Large intestine (tissue), 3 donors: ENCODE measurements at regions not wholly inside any gene's neighbourhood (a gene's known extent, or its start where the extent isn't known, plus 50 kb on each side); places are given as distances from the start of the nearest gene placed in this dataset.

Experiments used
- DNase-seq, 2 donors: peaks; one replicate each; pipeline versions ENCODE4 v3.0.0 to v3.0.0-alpha.2; 2013
- H3K27ac ChIP-seq: one replicate; pipeline ENCODE4 v1.5.1; 2013; ENCODE audit warnings: low read length
- H3K27me3 ChIP-seq: 2 replicates; pipeline ENCODE4 v1.6.1; 2013; ENCODE audit warnings: low read length; ENCODE audit not compliant: control insufficient read depth, insufficient read depth
- H3K36me3 ChIP-seq: 2 replicates; pipeline ENCODE4 v1.6.1; 2013; ENCODE audit warnings: low read length; ENCODE audit not compliant: control insufficient read depth, insufficient read depth
- H3K4me1 ChIP-seq: one replicate; pipeline ENCODE4 v1.6.1; 2013; ENCODE audit warnings: low read length; ENCODE audit not compliant: control insufficient read depth, insufficient read depth
- H3K4me3 ChIP-seq: one replicate; pipeline ENCODE4 v1.5.1; 2013; ENCODE audit warnings: low read length
- H3K9me3 ChIP-seq: one replicate; pipeline ENCODE4 v1.6.1; 2013; ENCODE audit warnings: mild to moderate bottlenecking, low read depth, low read length, moderate library complexity; ENCODE audit not compliant: control insufficient read depth
- WGBS: methylation state at CpG from one replicate; pipeline ENCODE4 v1.1.5; 2013; ENCODE audit warnings: low lambda C conversion rate; ENCODE audit not compliant: insufficient coverage; 5-methylcytosine and 5-hydroxymethylcytosine counted together

GRCh38 chr2:6657855-6658254 lies 207.9 kb downstream of the CMPK2 start:
- Histone ChIP-seq H3K36me3 (no peaks in the 10 kb centered on the region), H3K4me1 (no peaks in the 10 kb centered on the region), H3K27me3 (no peaks in the 10 kb centered on the region), H3K9me3 (no peaks in the 10 kb centered on the region), H3K27ac (no peak overlapping the region), H3K4me3 (no peak overlapping the region)
- 100% methylated on average over 1 of the region's 5 CpGs for WGBS
- DNase-seq: no peak

- Histone ChIP-seq H3K27me3 (no peaks in the 10 kb centered on the region), H3K36me3 (no peaks in the 10 kb centered on the region), H3K27ac (no peak overlapping the region), H3K4me1 (no peaks in the 10 kb centered on the region), H3K9me3 (no peaks in the 10 kb centered on the region), H3K4me3 (no peak overlapping the region)
- 68% methylated on average over 3 of the region's 7 CpGs for WGBS
- DNase-seq: no peak
These were observed 201.2 kb downstream of the CMPK2 start for GRCh38 chr2:6664332-6665061.

GRCh38 chr2:6665093-6666045 lies 200.3 kb downstream of the CMPK2 start:
- Histone ChIP-seq H3K4me1 (no peaks in the 10 kb centered on the region), H3K27me3 (no peaks in the 10 kb centered on the region), H3K4me3 (no peak overlapping the region), H3K9me3 (no peaks in the 10 kb centered on the region), H3K36me3 (no peaks in the 10 kb centered on the region), H3K27ac (no peak overlapping the region)
- no peak for DNase-seq
- WGBS: no CpG with 5 or more reads among the region's 8 CpGs

GRCh38 chr2:6667326-6667725 lies 198.4 kb downstream of the CMPK2 start:
- Histone ChIP-seq H3K27ac (no peak overlapping the region), H3K4me3 (no peak overlapping the region), H3K36me3 (no peaks in the 10 kb centered on the region), H3K9me3 (no peaks in the 10 kb centered on the region), H3K27me3 (no peaks in the 10 kb centered on the region), H3K4me1 (no peaks in the 10 kb centered on the region)
- WGBS: 100% methylated on average over 2 of the region's 4 CpGs
- DNase-seq: no peak

- H3K27ac ChIP-seq: no peak overlapping the region
- H3K4me3 ChIP-seq: no peak overlapping the region
- H3K9me3 ChIP-seq: no peaks in the 10 kb centered on the region
- DNase-seq: no peak
- no peaks in the 10 kb centered on the region for H3K4me1 ChIP-seq
- no CpG with 5 or more reads among the region's 1 CpG for WGBS
- no peaks in the 10 kb centered on the region for H3K27me3 ChIP-seq
- no peaks in the 10 kb centered on the region for H3K36me3 ChIP-seq
These were observed 193.8 kb downstream of the CMPK2 start for GRCh38 chr2:6671913-6672312.

- no CpG with 5 or more reads among the region's 3 CpGs for WGBS
- no peaks in the 10 kb centered on the region for H3K4me1 ChIP-seq
- no peak overlapping the region for H3K4me3 ChIP-seq
- no peaks in the 10 kb centered on the region for H3K36me3 ChIP-seq
- DNase-seq: no peak
- H3K27ac ChIP-seq: no peak overlapping the region
- H3K9me3 ChIP-seq: no peaks in the 10 kb centered on the region
- no peaks in the 10 kb centered on the region for H3K27me3 ChIP-seq
These were observed 191.3 kb downstream of the CMPK2 start for GRCh38 chr2:6674381-6674780.

GRCh38 chr2:6675791-6676190 lies 189.9 kb downstream of the CMPK2 start:
- H3K27me3 ChIP-seq: no peaks in the 10 kb centered on the region
- no peaks in the 10 kb centered on the region for H3K4me1 ChIP-seq
- 80% methylated on average over 1 of the region's 5 CpGs for WGBS
- H3K9me3 ChIP-seq: no peaks in the 10 kb centered on the region
- no peaks in the 10 kb centered on the region for H3K36me3 ChIP-seq
- peak; percentile 9 to 31 for DNase-seq
- no peak overlapping the region for H3K27ac ChIP-seq
- H3K4me3 ChIP-seq: no peak overlapping the region

GRCh38 chr2:6676241-6676640 lies 189.5 kb downstream of the CMPK2 start:
- 0% methylated on average over 1 of the region's 1 CpG for WGBS
- no peaks in the 10 kb centered on the region for H3K9me3 ChIP-seq
- no peak overlapping the region for H3K27ac ChIP-seq
- H3K27me3 ChIP-seq: no peaks in the 10 kb centered on the region
- H3K36me3 ChIP-seq: no peaks in the 10 kb centered on the region
- peak; percentile 26 to 54 for DNase-seq
- H3K4me1 ChIP-seq: no peaks in the 10 kb centered on the region
- no peak overlapping the region for H3K4me3 ChIP-seq

GRCh38 chr2:6676776-6677175 lies 188.9 kb downstream of the CMPK2 start:
- no peaks in the 10 kb centered on the region for H3K36me3 ChIP-seq
- H3K27me3 ChIP-seq: no peaks in the 10 kb centered on the region
- DNase-seq: no peak
- H3K4me1 ChIP-seq: no peaks in the 10 kb centered on the region
- no peak overlapping the region for H3K27ac ChIP-seq
- no peak overlapping the region for H3K4me3 ChIP-seq
- H3K9me3 ChIP-seq: no peaks in the 10 kb centered on the region

GRCh38 chr2:6679471-6679870 lies 186.2 kb downstream of the CMPK2 start:
- H3K9me3 ChIP-seq: no peaks in the 10 kb centered on the region
- no peaks in the 10 kb centered on the region for H3K27me3 ChIP-seq
- no peak overlapping the region for H3K27ac ChIP-seq
- no peaks in the 10 kb centered on the region for H3K36me3 ChIP-seq
- DNase-seq: no peak
- WGBS: 100% methylated on average over 1 of the region's 2 CpGs
- H3K4me3 ChIP-seq: no peak overlapping the region
- no peaks in the 10 kb centered on the region for H3K4me1 ChIP-seq
